Loucy (cell line): ENCODE measurements at regions not wholly inside any gene's neighbourhood (a gene's known extent, or its start where the extent isn't known, plus 50 kb on each side); places are given as distances from the start of the nearest gene placed in this dataset.

Source experiments
- EZH2phosphoT487 ChIP-seq: fragments of 200-600 bp; IDR thresholded peaks from 2 replicates; pipeline ENCODE4 v1.6.1; 2018; ENCODE audit warnings: antibody characterized with exemption, mild to moderate bottlenecking, moderate library complexity, borderline replicate concordance
- TF ChIP-seq, protein P1 (sequence below): fragments of 200-600 bp; sonication (generic); conservative IDR thresholded peaks from 2 replicates; pipeline ENCODE4 v1.5.1; 2014; ENCODE audit warnings: mild to moderate bottlenecking, antibody characterized with exemption, low read length

DNA sequence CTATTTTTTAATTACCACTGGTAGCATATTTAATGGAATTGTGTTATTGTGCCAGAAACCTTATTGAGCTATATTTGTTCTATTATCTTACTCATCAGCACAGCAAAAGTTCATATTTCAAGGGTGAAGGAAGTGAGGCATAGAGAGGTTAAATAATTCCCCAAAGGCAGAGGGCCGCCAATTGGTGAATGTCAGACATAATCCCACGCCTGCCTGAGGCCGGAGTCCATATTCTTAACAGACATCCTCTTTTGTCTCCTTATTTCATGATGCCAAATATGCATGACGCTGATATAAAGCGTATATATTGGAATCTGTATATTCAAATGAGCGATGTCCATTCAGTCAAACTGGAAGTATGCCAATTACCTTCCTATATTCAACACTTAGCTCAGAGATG, 505.0 kb upstream of the SLC35B3 start:
- TF ChIP-seq, protein P1, sequence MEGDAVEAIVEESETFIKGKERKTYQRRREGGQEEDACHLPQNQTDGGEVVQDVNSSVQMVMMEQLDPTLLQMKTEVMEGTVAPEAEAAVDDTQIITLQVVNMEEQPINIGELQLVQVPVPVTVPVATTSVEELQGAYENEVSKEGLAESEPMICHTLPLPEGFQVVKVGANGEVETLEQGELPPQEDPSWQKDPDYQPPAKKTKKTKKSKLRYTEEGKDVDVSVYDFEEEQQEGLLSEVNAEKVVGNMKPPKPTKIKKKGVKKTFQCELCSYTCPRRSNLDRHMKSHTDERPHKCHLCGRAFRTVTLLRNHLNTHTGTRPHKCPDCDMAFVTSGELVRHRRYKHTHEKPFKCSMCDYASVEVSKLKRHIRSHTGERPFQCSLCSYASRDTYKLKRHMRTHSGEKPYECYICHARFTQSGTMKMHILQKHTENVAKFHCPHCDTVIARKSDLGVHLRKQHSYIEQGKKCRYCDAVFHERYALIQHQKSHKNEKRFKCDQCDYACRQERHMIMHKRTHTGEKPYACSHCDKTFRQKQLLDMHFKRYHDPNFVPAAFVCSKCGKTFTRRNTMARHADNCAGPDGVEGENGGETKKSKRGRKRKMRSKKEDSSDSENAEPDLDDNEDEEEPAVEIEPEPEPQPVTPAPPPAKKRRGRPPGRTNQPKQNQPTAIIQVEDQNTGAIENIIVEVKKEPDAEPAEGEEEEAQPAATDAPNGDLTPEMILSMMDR: no peak
- TF ChIP-seq EZH2phosphoT487: no peak
